Right cardiac atrium (tissue), 5 donors: ENCODE measurements at regions not wholly inside any gene's neighbourhood (a gene's known extent, or its start where the extent isn't known, plus 50 kb on each side); places are given as distances from the start of the nearest gene placed in this dataset.

Experiments
- ATAC-seq, 2 donors: fragments of 200-7000 bp; cut with Tn5 transposase; one replicate each; pipeline versions ENCODE4 v1.8.0 to v1.9.1; 2020; ENCODE audit warnings: moderate library complexity in 2 of 2, mild to moderate bottlenecking in 1 of 2
- DNase-seq, 3 donors: peaks; one replicate each; pipeline ENCODE4 v3.0.0-alpha.2; 2020
- H3K27ac ChIP-seq: one replicate; pipeline ENCODE4 v1.5.1; 2013; ENCODE audit warnings: mild to moderate bottlenecking, low read length, control low read depth, moderate library complexity
- H3K27me3 ChIP-seq: one replicate; pipeline ENCODE4 v1.6.1; 2013; ENCODE audit not compliant: control insufficient read depth, insufficient read depth
- H3K4me1 ChIP-seq: one replicate; pipeline ENCODE4 v1.6.1; 2013; ENCODE audit warnings: low read length; ENCODE audit not compliant: control insufficient read depth, insufficient read depth
- H3K4me3 ChIP-seq: one replicate; pipeline ENCODE4 v1.5.1; 2013; ENCODE audit warnings: low read length, control low read depth
- H3K9me3 ChIP-seq: one replicate; pipeline ENCODE4 v1.6.1; 2013; ENCODE audit warnings: low read length; ENCODE audit not compliant: control insufficient read depth
- whole genome bisulfite sequencing: extraction: QIAGEN DNeasy Blood & Tissue Kit; methylation state at CpG from one replicate; pipeline ENCODE4 v1.1.7; 2013; 5-methylcytosine and 5-hydroxymethylcytosine counted together
- intact Hi-C, 4 donors: fragments of 100-400 bp; cut with DNase I; formaldehyde crosslinking; loops; one replicate each; pipeline versions ENCODE4 v1.11.0 to v1.14.0; 2022 to 2023
- donor health status: healthy with polysubstance abuse.
- donor health status: DM: no; HTN: yes; CAD: no.
- donor health status: DM: no; HTN: no; CAD: no.
- donor health status: DM: no; HTN: yes; CAD: no; lungs with severe emphysema.
- donor health status: DM: yes; HTN: yes; CAD: no.

GRCh38 chr1:79117376-79117775 lies 110.8 kb upstream of the ADGRL4 start:
- Histone ChIP-seq H3K4me1 (no peaks in the 10 kb centered on the region), H3K27me3 (no peaks in the 10 kb centered on the region), H3K27ac (no peak overlapping the region), H3K4me3 (no peak overlapping the region), H3K9me3 (no peaks in the 10 kb centered on the region)
- intact Hi-C loops, result no loop called here
- WGBS, result 57% methylated on average over 3 of the region's 3 CpGs
- ATAC-seq, result no peak
- DNase-seq, result no peak

- no peak overlapping the region for H3K4me3 ChIP-seq
- no peaks in the 10 kb centered on the region for H3K4me1 ChIP-seq
- no peaks in the 10 kb centered on the region for H3K27me3 ChIP-seq
- ATAC-seq, result no peak
- 55% methylated on average over 5 of the region's 5 CpGs for WGBS
- DNase-seq, result no peak
- no peaks in the 10 kb centered on the region for H3K9me3 ChIP-seq
- no peak overlapping the region for H3K27ac ChIP-seq
- intact Hi-C loops, result no loop called here
Observed at GRCh38 chr1:79113836-79114235, 107.3 kb upstream of the ADGRL4 start.

- H3K4me1 ChIP-seq, result no peaks in the 10 kb centered on the region
- no peaks in the 10 kb centered on the region for H3K9me3 ChIP-seq
- H3K27me3 ChIP-seq, result no peaks in the 10 kb centered on the region
- no peak overlapping the region for H3K27ac ChIP-seq
- intact Hi-C loops, result no loop called here
- no peak overlapping the region for H3K4me3 ChIP-seq
- ATAC-seq, result no peak
- no peak for DNase-seq
Observed at GRCh38 chr1:79110749-79111148, 104.2 kb upstream of the ADGRL4 start.

- ATAC-seq, result no peak
- 90% methylated on average over 1 of the region's 1 CpG for WGBS
- no peak for DNase-seq
- no peak overlapping the region for H3K4me3 ChIP-seq
- H3K9me3 ChIP-seq, result no peaks in the 10 kb centered on the region
- H3K27me3 ChIP-seq, result no peaks in the 10 kb centered on the region
- no peak overlapping the region for H3K27ac ChIP-seq
- no peaks in the 10 kb centered on the region for H3K4me1 ChIP-seq
- intact Hi-C loops, result no loop called here
Observed at GRCh38 chr1:79109445-79109844, 102.9 kb upstream of the ADGRL4 start.

- no peak for DNase-seq
- no peaks in the 10 kb centered on the region for H3K4me1 ChIP-seq
- H3K9me3 ChIP-seq, result no peaks in the 10 kb centered on the region
- WGBS, result 44% methylated on average over 2 of the region's 2 CpGs
- no peak overlapping the region for H3K4me3 ChIP-seq
- intact Hi-C loops, result no loop called here
- no peaks in the 10 kb centered on the region for H3K27me3 ChIP-seq
- ATAC-seq, result no peak
- H3K27ac ChIP-seq, result no peak overlapping the region
Observed at GRCh38 chr1:79105500-79105899, 99.0 kb upstream of the ADGRL4 start.

- Histone ChIP-seq H3K27me3 (no peaks in the 10 kb centered on the region), H3K4me3 (no peak overlapping the region), H3K4me1 (no peaks in the 10 kb centered on the region), H3K27ac (no peak overlapping the region), H3K9me3 (no peaks in the 10 kb centered on the region)
- 85% methylated on average over 3 of the region's 3 CpGs for WGBS
- intact Hi-C loops, result no loop called here
- ATAC-seq (no peak), DNase-seq (no peak)
Observed at GRCh38 chr1:79104617-79105016, 98.1 kb upstream of the ADGRL4 start.

- ATAC-seq (no peak), DNase-seq (no peak)
- Histone ChIP-seq H3K4me3 (no peak overlapping the region), H3K27me3 (no peaks in the 10 kb centered on the region), H3K27ac (no peak overlapping the region), H3K4me1 (no peaks in the 10 kb centered on the region), H3K9me3 (no peaks in the 10 kb centered on the region)
- WGBS, result 86% methylated on average over 7 of the region's 7 CpGs
- intact Hi-C loops, result no loop called here
Observed at GRCh38 chr1:79100385-79100784, 93.9 kb upstream of the ADGRL4 start.

GRCh38 chr1:79090985-79091384 lies 84.5 kb upstream of the ADGRL4 start:
- intact Hi-C loops, result no loop called here
- H3K27ac ChIP-seq, result no peak overlapping the region
- no peak overlapping the region for H3K4me3 ChIP-seq
- DNase-seq, result no peak
- H3K27me3 ChIP-seq, result no peaks in the 10 kb centered on the region
- H3K4me1 ChIP-seq, result no peaks in the 10 kb centered on the region
- no peaks in the 10 kb centered on the region for H3K9me3 ChIP-seq
- ATAC-seq, result no peak

- no peak overlapping the region for H3K27ac ChIP-seq
- 81% methylated on average over 2 of the region's 2 CpGs for WGBS
- H3K9me3 ChIP-seq, result no peaks in the 10 kb centered on the region
Observed at GRCh38 chr1:79089946-79090345, 83.4 kb upstream of the ADGRL4 start.

GRCh38 chr1:79082233-79082632 lies 75.7 kb upstream of the ADGRL4 start:
- Histone ChIP-seq H3K4me1 (no peaks in the 10 kb centered on the region), H3K9me3 (no peaks in the 10 kb centered on the region), H3K27me3 (no peaks in the 10 kb centered on the region), H3K27ac (no peak overlapping the region), H3K4me3 (no peak overlapping the region)
- peak in 1 of 2 donors; percentile 14 for ATAC-seq
- intact Hi-C loops, result no loop called here
- 67% methylated on average over 2 of the region's 2 CpGs for WGBS
- no peak for DNase-seq

More at GRCh38 chr1:79089946-79090345, 83.4 kb upstream of the ADGRL4 start:
- H3K27me3 ChIP-seq, result no peaks in the 10 kb centered on the region
- DNase-seq (no peak), ATAC-seq (no peak)
- H3K4me1 ChIP-seq, result no peaks in the 10 kb centered on the region
- intact Hi-C loops, result no loop called here
- H3K4me3 ChIP-seq, result no peak overlapping the region

- no peaks in the 10 kb centered on the region for H3K27me3 ChIP-seq
- DNase-seq (peak in 2 of 3 donors; percentile 11 to 43), ATAC-seq (peak; percentile 94 to 99)
- intact Hi-C loops, result no loop called here
- no peaks in the 10 kb centered on the region for H3K9me3 ChIP-seq
- peak overlapping the region; percentile 46 for H3K27ac ChIP-seq
- H3K4me1 ChIP-seq, result no peaks in the 10 kb centered on the region
- H3K4me3 ChIP-seq, result no peak overlapping the region
Observed at GRCh38 chr1:79079770-79080169, 73.2 kb upstream of the ADGRL4 start.

GRCh38 chr1:79074975-79075374 lies 68.4 kb upstream of the ADGRL4 start:
- no peaks in the 10 kb centered on the region for H3K4me1 ChIP-seq
- H3K27me3 ChIP-seq, result no peaks in the 10 kb centered on the region
- H3K4me3 ChIP-seq, result no peak overlapping the region
- ATAC-seq (no peak), DNase-seq (no peak)
- WGBS, result 86% methylated on average over 2 of the region's 2 CpGs
- no peak overlapping the region for H3K27ac ChIP-seq
- no peaks in the 10 kb centered on the region for H3K9me3 ChIP-seq
- intact Hi-C loops, result no loop called here
